IMR-90 (cell line): ENCODE measurements at regions not wholly inside any gene's neighbourhood (a gene's known extent, or its start where the extent isn't known, plus 50 kb on each side); places are given as distances from the start of the nearest gene placed in this dataset.

Experiments used
- CEBPB ChIP-seq: IDR thresholded peaks from 2 replicates; pipeline ENCODE4 v1.6.1; 2012; ENCODE audit warnings: low read depth, low read length, improper control_type of control experiment
- CTCF ChIP-seq: conservative IDR thresholded peaks from 2 replicates; pipeline ENCODE4 v1.5.1; 2012; ENCODE audit warnings: mild to moderate bottlenecking, low read depth, low read length, improper control_type of control experiment
- MAFK ChIP-seq: IDR thresholded peaks from 2 replicates; pipeline ENCODE4 v1.6.1; 2012; ENCODE audit warnings: low read depth, low read length, improper control_type of control experiment
- MXI1 ChIP-seq: IDR thresholded peaks from 2 replicates; pipeline ENCODE4 v1.6.1; 2012; ENCODE audit warnings: low read depth, mild to moderate bottlenecking, low read length, moderate library complexity, borderline replicate concordance
- NFE2L2 ChIP-seq: fragments of 150-350 bp; IDR thresholded peaks from 2 replicates; pipeline ENCODE4 v1.6.1; 2016; ENCODE audit warnings: low read depth, mild to moderate bottlenecking, low read length
- POLR2A ChIP-seq: IDR thresholded peaks from 2 replicates; pipeline ENCODE4 v1.6.1; 2012; ENCODE audit warnings: mild to moderate bottlenecking, low read depth, low read length
- RFX5 ChIP-seq: IDR thresholded peaks from 2 replicates; pipeline ENCODE4 v1.8.0; 2012; ENCODE audit warnings: low read depth, mild to moderate bottlenecking, low read length, moderate library complexity
- TF ChIP-seq, protein P1 (sequence below): fragments of 150-350 bp; IDR thresholded peaks from 2 replicates; pipeline ENCODE4 v1.6.1; 2017; ENCODE audit warnings: mild to moderate bottlenecking, antibody characterized with exemption, low read length, low read depth

DNA sequence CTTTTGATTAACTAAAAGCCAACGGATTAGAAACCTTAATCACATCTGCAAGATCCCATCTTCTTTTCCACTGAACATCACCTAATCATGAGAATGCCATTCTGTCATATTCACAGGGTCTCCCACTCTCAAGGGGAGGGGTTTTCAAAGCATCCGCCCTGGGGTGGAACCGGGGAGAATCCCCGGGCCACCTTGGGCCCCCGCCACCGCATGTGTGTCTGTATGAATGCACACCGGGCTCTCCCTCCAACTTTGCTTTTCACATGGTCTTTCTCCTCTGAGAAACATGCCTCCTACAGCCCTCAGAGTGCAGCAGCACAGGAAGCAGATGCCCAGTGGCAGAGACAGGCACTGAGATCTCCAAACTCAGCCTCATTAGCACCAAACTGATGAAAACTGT lies 233.2 kb upstream of the PPP2R2D start:
- TF ChIP-seq POLR2A = no peak
- TF ChIP-seq MAFK = no peak
- TF ChIP-seq CEBPB = no peak
- TF ChIP-seq CTCF = no peak
- no peak for TF ChIP-seq NFE2L2
- no peak for TF ChIP-seq RFX5
- TF ChIP-seq MXI1 = no peak
- TF ChIP-seq, protein P1, sequence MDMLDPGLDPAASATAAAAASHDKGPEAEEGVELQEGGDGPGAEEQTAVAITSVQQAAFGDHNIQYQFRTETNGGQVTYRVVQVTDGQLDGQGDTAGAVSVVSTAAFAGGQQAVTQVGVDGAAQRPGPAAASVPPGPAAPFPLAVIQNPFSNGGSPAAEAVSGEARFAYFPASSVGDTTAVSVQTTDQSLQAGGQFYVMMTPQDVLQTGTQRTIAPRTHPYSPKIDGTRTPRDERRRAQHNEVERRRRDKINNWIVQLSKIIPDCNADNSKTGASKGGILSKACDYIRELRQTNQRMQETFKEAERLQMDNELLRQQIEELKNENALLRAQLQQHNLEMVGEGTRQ = no peak
